Limb (tissue), 2 donors: ENCODE measurements at regions not wholly inside any gene's neighbourhood (a gene's known extent, or its start where the extent isn't known, plus 50 kb on each side); places are given as distances from the start of the nearest gene placed in this dataset.

ENCODE experiments used
- DNase-seq, 2 donors: peaks; one replicate each; pipeline ENCODE4 v3.0.0-alpha.2; 2016; ENCODE audit errors: extremely low spot score in 2 of 2

- no peak for DNase-seq
Measured at GRCh38 chr3:194007592-194008337, 128.2 kb upstream of the HES1 start.

GRCh38 chr3:194009019-194009418 is 126.9 kb upstream of the HES1 start:
- no peak for DNase-seq

GRCh38 chr3:194009892-194010533 is 125.9 kb upstream of the HES1 start:
- DNase-seq, result no peak

GRCh38 chr3:194011807-194012206 is 124.1 kb upstream of the HES1 start:
- DNase-seq, result no peak

- DNase-seq, result no peak
Measured at GRCh38 chr3:194013928-194014327, 122.0 kb upstream of the HES1 start.

GRCh38 chr3:194014756-194015155 is 121.2 kb upstream of the HES1 start:
- DNase-seq, result no peak

GRCh38 chr3:194019398-194020165 is 116.4 kb upstream of the HES1 start:
- no peak for DNase-seq

GRCh38 chr3:194022052-194022451 is 113.9 kb upstream of the HES1 start:
- no peak for DNase-seq

GRCh38 chr3:194022816-194023215 is 113.1 kb upstream of the HES1 start:
- no peak for DNase-seq

- DNase-seq, result no peak
Measured at GRCh38 chr3:194023501-194024280, 112.3 kb upstream of the HES1 start.

- DNase-seq, result no peak
Measured at GRCh38 chr3:194025119-194025518, 110.8 kb upstream of the HES1 start.

- no peak for DNase-seq
Measured at GRCh38 chr3:194025951-194026350, 110.0 kb upstream of the HES1 start.

- DNase-seq, result no peak
Measured at GRCh38 chr3:194028434-194029004, 107.4 kb upstream of the HES1 start.

GRCh38 chr3:194029846-194030245 is 106.1 kb upstream of the HES1 start:
- no peak for DNase-seq

GRCh38 chr3:194030372-194030771 is 105.6 kb upstream of the HES1 start:
- DNase-seq, result no peak

- no peak for DNase-seq
Measured at GRCh38 chr3:194031349-194031748, 104.6 kb upstream of the HES1 start.

GRCh38 chr3:194031867-194032635 is 103.9 kb upstream of the HES1 start:
- DNase-seq, result no peak

- no peak for DNase-seq
Measured at GRCh38 chr3:194032828-194033435, 103.0 kb upstream of the HES1 start.

- no peak for DNase-seq
Measured at GRCh38 chr3:194034346-194035336, 101.3 kb upstream of the HES1 start.
